Effector memory CD4-positive, alpha-beta T cell (primary cell): ENCODE measurements at regions not wholly inside any gene's neighbourhood (a gene's known extent, or its start where the extent isn't known, plus 50 kb on each side); places are given as distances from the start of the nearest gene placed in this dataset.
"Not testable (repeated sequence)": the region's sequence is repeated elsewhere in the genome, so short reads cannot be mapped to it uniquely, and the experiment has no call there.

Experiments used
- DNase-seq, 3 donors: peaks; one replicate each; pipeline ENCODE4 v3.0.0-alpha.2; 2020
- H3K27ac ChIP-seq: 2 replicates; pipeline ENCODE4 v1.7.0; 2013; ENCODE audit warnings: mild to moderate bottlenecking, low read length, moderate library complexity; ENCODE audit not compliant: insufficient read depth, poor library complexity, severe bottlenecking
- H3K27me3 ChIP-seq: replicated peaks from 2 replicates; pipeline ENCODE4 v1.7.0; 2013; ENCODE audit warnings: mild to moderate bottlenecking, low read length; ENCODE audit not compliant: insufficient read depth, control insufficient read depth, poor library complexity, severe bottlenecking
- H3K36me3 ChIP-seq: 2 replicates; pipeline ENCODE4 v1.7.0; 2013; ENCODE audit warnings: mild to moderate bottlenecking, low read length, moderate library complexity; ENCODE audit not compliant: control insufficient read depth, insufficient read depth
- H3K4me1 ChIP-seq: 2 replicates; pipeline ENCODE4 v1.7.0; 2013; ENCODE audit warnings: low read length, mild to moderate bottlenecking; ENCODE audit not compliant: control insufficient read depth, insufficient read depth, poor library complexity, severe bottlenecking
- H3K4me3 ChIP-seq: 2 replicates; pipeline ENCODE4 v1.7.0; 2013; ENCODE audit warnings: low read length, low read depth, mild to moderate bottlenecking; ENCODE audit not compliant: insufficient read depth, poor library complexity, severe bottlenecking
- H3K9me3 ChIP-seq: 2 replicates; pipeline ENCODE4 v1.7.0; 2013; ENCODE audit warnings: mild to moderate bottlenecking, low read length, moderate library complexity; ENCODE audit not compliant: control insufficient read depth

- H3K27me3 ChIP-seq, H3K27ac ChIP-seq, H3K4me3 ChIP-seq: not testable (repeated sequence)
These were observed 105.4 kb upstream of the LDB2 start for GRCh38 chr4:17003606-17004392.

DNA sequence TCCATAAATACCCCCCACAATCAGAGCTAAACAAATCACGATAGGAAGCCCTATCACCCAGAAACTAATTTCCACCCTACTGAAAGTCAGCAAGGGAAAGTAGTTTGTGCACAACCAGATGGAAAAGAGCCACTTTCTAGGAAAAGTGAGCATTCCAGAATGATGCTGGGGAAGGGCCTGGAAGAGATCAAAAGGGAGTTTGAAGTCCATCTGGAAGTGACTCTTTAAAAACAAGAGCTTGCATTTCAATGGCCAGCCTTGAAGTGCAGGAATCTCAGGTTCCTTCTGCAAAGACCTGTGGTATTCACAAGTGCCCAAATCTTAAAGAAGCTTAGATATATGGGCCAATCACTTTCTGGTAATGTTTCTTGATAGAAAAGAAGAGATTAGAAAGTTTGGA lies 97.0 kb upstream of the LDB2 start:
- Histone ChIP-seq H3K4me3 (no peak overlapping the region), H3K27ac (no peak overlapping the region), H3K27me3 (no peaks in the 10 kb centered on the region), H3K36me3 (no peaks in the 10 kb centered on the region), H3K4me1 (no peaks in the 10 kb centered on the region), H3K9me3 (no peaks in the 10 kb centered on the region)
- no peak for DNase-seq

More at GRCh38 chr4:17003606-17004392, 105.4 kb upstream of the LDB2 start:
- not testable (repeated sequence) for H3K9me3 ChIP-seq, DNase-seq, H3K36me3 ChIP-seq, H3K4me1 ChIP-seq

GRCh38 chr4:16993956-16994840 lies 95.8 kb upstream of the LDB2 start:
- no peaks in the 10 kb centered on the region for H3K27me3 ChIP-seq
- H3K27ac ChIP-seq = no peak overlapping the region
- no peak for DNase-seq
- no peak overlapping the region for H3K4me3 ChIP-seq
- no peaks in the 10 kb centered on the region for H3K9me3 ChIP-seq
- H3K4me1 ChIP-seq = no peaks in the 10 kb centered on the region
- H3K36me3 ChIP-seq = no peaks in the 10 kb centered on the region

- DNase-seq = no peak
- Histone ChIP-seq H3K36me3 (no peaks in the 10 kb centered on the region), H3K27ac (no peak overlapping the region), H3K4me1 (no peaks in the 10 kb centered on the region), H3K4me3 (no peak overlapping the region), H3K9me3 (no peaks in the 10 kb centered on the region), H3K27me3 (no peaks in the 10 kb centered on the region)
These were observed 94.3 kb upstream of the LDB2 start for GRCh38 chr4:16992566-16993225.

- no peaks in the 10 kb centered on the region for H3K36me3 ChIP-seq
- H3K4me1 ChIP-seq = no peaks in the 10 kb centered on the region
- H3K27ac ChIP-seq = no peak overlapping the region
- no peak for DNase-seq
- H3K27me3 ChIP-seq = no peaks in the 10 kb centered on the region
- H3K4me3 ChIP-seq = no peak overlapping the region
- no peaks in the 10 kb centered on the region for H3K9me3 ChIP-seq
These were observed 93.0 kb upstream of the LDB2 start for GRCh38 chr4:16991450-16991849.

DNA sequence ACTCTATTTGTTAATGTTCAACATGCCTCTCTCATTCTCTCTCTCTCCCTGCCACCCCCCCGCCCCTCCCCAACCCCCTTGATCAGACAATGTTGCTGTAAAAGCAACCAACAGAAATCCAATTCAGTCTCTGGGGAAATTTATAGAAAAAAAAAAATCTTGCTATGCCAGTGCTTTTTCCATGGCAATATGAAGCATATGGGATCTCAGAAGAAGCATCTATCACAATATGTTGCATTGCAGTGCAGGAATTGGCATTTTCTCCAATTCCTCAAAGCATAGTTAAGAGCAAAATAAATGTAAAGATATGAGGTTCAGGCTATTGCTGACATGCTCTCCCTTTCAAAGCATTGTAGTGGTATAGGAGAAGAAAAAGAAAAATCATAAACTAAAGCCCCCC lies 90.9 kb upstream of the LDB2 start:
- no peak overlapping the region for H3K27ac ChIP-seq

DNA sequence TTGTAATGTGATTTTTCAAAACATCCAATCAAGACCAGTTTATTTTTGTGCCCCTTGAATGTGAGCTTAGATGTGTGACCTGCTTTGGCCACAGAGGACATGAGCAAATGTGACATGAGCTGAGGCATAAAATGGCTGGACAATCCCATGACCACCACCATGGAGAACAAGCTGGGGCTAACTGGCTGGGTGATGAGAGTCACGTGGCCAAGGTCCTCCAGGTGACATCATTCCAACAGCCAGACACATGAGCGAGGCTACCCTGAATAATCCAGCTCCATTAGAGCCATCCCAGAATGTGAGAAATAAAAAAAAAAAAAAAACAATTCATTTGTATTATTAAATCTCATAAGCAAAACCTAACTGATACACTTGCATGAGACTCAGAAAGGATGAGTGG lies 90.4 kb upstream of the LDB2 start:
- no peak overlapping the region for H3K4me3 ChIP-seq
- no peaks in the 10 kb centered on the region for H3K36me3 ChIP-seq
- no peaks in the 10 kb centered on the region for H3K27me3 ChIP-seq
- H3K27ac ChIP-seq = no peak overlapping the region
- no peaks in the 10 kb centered on the region for H3K4me1 ChIP-seq
- no peaks in the 10 kb centered on the region for H3K9me3 ChIP-seq
- DNase-seq = no peak

More for the DNA sequence above, 90.9 kb upstream of the LDB2 start:
- H3K36me3 ChIP-seq = no peaks in the 10 kb centered on the region
- no peak overlapping the region for H3K4me3 ChIP-seq
- no peaks in the 10 kb centered on the region for H3K4me1 ChIP-seq
- H3K27me3 ChIP-seq = no peaks in the 10 kb centered on the region
- H3K9me3 ChIP-seq = no peaks in the 10 kb centered on the region
- no peak for DNase-seq

DNA sequence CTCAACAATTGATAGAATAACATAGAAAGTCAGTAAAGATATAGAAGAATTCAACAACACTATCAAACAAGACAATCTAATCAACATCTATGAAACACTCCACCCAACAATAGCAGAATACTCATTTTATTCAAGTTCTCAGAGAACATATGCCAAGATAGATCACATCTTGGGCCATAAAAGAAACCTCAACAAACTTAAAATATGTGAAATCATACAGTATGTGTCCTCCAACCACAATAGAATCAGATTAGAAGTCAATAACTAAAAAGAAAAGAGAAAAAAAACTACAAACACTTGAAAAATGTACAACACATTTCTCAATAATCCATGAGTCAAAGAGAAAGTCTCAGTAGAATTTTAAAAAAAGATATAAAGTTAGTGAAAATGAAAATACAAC lies 78.6 kb upstream of the LDB2 start:
- DNase-seq = no peak
- H3K4me3 ChIP-seq = no peak overlapping the region
- no peaks in the 10 kb centered on the region for H3K27me3 ChIP-seq
- no peak overlapping the region for H3K27ac ChIP-seq
- H3K4me1 ChIP-seq = no peaks in the 10 kb centered on the region
- H3K9me3 ChIP-seq = no peaks in the 10 kb centered on the region
- no peaks in the 10 kb centered on the region for H3K36me3 ChIP-seq

GRCh38 chr4:16969696-16970135 lies 71.3 kb upstream of the LDB2 start:
- DNase-seq = no peak
- no peak overlapping the region for H3K4me3 ChIP-seq
- H3K36me3 ChIP-seq = no peaks in the 10 kb centered on the region
- H3K9me3 ChIP-seq = no peaks in the 10 kb centered on the region
- H3K4me1 ChIP-seq = no peaks in the 10 kb centered on the region
- H3K27ac ChIP-seq = no peak overlapping the region
- no peaks in the 10 kb centered on the region for H3K27me3 ChIP-seq
